Cardiac fibroblast (primary cell): ENCODE measurements at regions not wholly inside any gene's neighbourhood (a gene's known extent, or its start where the extent isn't known, plus 50 kb on each side); places are given as distances from the start of the nearest gene placed in this dataset.
A peak's percentile ranks its signal among the peaks of the same experiment; 100 is the strongest.

Source experiments
- DNase-seq, 2 donors: peaks; one replicate each; pipeline versions ENCODE4 v3.0.0 to v3.0.0-alpha.2; 2010; ENCODE audit warnings: low read depth in 2 of 2
- H3K4me3 ChIP-seq, 2 donors: replicated peaks in 1 of 2; 1 replicate in 1 of 2; 2 replicates in 1 of 2; pipeline ENCODE4 v1.5.1; 2011; ENCODE audit warnings: low read depth in 2 of 2, low read length in 2 of 2, mild to moderate bottlenecking in 2 of 2, moderate library complexity in 1 of 2
- CTCF ChIP-seq: IDR thresholded peaks from one replicate; pipeline ENCODE4 v1.5.1; 2011; ENCODE audit warnings: low read depth, mild to moderate bottlenecking, low read length, inconsistent platforms

GRCh38 chr6:85261271-85261670 lies 188.6 kb upstream of the NT5E start:
- TF ChIP-seq CTCF = no peak
- H3K4me3 ChIP-seq = no peak overlapping the region
- no peak for DNase-seq

- no peak for DNase-seq
- TF ChIP-seq CTCF = no peak
- H3K4me3 ChIP-seq = no peak overlapping the region
These were observed 194.2 kb upstream of the NT5E start for GRCh38 chr6:85255661-85256060.

- no peak for DNase-seq
- no peak for TF ChIP-seq CTCF
These were observed 197.3 kb upstream of the NT5E start for GRCh38 chr6:85252552-85252951.

GRCh38 chr6:85252085-85252484 lies 197.8 kb upstream of the NT5E start:
- no peak for DNase-seq
- TF ChIP-seq CTCF = no peak

More at GRCh38 chr6:85252552-85252951, 197.3 kb upstream of the NT5E start:
- no peak overlapping the region for H3K4me3 ChIP-seq

GRCh38 chr6:85251300-85251699 lies 198.6 kb upstream of the NT5E start:
- DNase-seq = no peak
- H3K4me3 ChIP-seq = no peak overlapping the region
- no peak for TF ChIP-seq CTCF

More at GRCh38 chr6:85252085-85252484, 197.8 kb upstream of the NT5E start:
- no peak overlapping the region for H3K4me3 ChIP-seq

- peak; percentile 57 to 64 for DNase-seq
- no peak for TF ChIP-seq CTCF
- H3K4me3 ChIP-seq = no peak overlapping the region
These were observed 199.2 kb upstream of the NT5E start for GRCh38 chr6:85250586-85251220.

GRCh38 chr6:85245004-85245403 lies 204.9 kb upstream of the NT5E start:
- TF ChIP-seq CTCF = no peak
- no peak overlapping the region for H3K4me3 ChIP-seq
- no peak for DNase-seq
